ENCODE measurements at regions not wholly inside any gene's neighbourhood (a gene's known extent, or its start where the extent isn't known, plus 50 kb on each side); places are given as distances from the start of the nearest gene placed in this dataset.

DNA sequence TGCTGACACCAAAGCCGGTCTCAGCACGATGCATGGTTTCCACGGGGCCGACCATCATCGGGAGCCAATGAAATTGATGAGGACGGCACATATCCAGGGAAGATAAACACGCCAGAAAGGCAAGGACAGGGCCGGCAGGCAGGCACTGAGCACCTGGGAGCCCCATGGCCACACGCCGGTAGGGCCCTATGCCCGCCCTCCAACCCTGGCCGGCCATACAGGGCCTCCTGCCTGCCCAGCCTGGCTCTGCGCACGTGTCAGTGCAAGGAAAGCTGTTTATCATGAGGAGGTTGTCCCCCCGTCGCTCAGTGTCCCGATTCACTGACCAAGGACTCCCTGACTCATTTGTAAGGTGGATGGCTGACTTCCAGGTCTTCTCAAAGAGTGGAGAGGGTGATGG is 237.5 kb downstream of the GLI2 start:
- H3K4me2 ChIP-seq (ENCODE audit: low read depth, low read length) = no peak overlapping the region
- H3K4me1 ChIP-seq (ENCODE audit: insufficient read depth, low read length) = no peaks in the 10 kb centered on the region
- H3K9ac ChIP-seq (ENCODE audit: insufficient read depth, low read depth, low read length) = no peak overlapping the region
- FAIRE-seq (no peak), ATAC-seq (no peak), DNase-seq (ENCODE audit: low spot score) (no peak)
- no peak overlapping the region for H2AFZ ChIP-seq (ENCODE audit: low read length)
- H3K36me3 ChIP-seq (replicated peaks in 1 of 2; ENCODE audit: control insufficient read depth in 1 of 2, insufficient read depth in 2 of 2, low read length in 2 of 2) = no peaks in the 10 kb centered on the region
- ChIA-PET CTCF (ENCODE audit: low intra/inter-chr PET ratio, low total read pairs) (no interaction called here), POLR2A (no interaction called here)
- intact Hi-C loops (cut with micrococcal nuclease; ENCODE audit: unreplicated experiment) = no loop called here
- H3K4me3 ChIP-seq (replicated peaks in 1 of 3; ENCODE audit: insufficient read depth in 1 of 3, low read depth in 2 of 3, low read length in 3 of 3) = no peak overlapping the region
- H3K27me3 ChIP-seq (ENCODE audit: control insufficient read depth in 1 of 2, insufficient read depth in 2 of 2, low read length in 2 of 2) = peaks cover 6 to 56% of the 10 kb centered on the region in 2 experiments
- no TSS peak for BruUV-seq (replicated peaks)
- H4K20me1 ChIP-seq (ENCODE audit: insufficient read depth, low read length) = no peaks in the 10 kb centered on the region
- 53% methylated on average over 11 of the region's 17 CpGs for WGBS (ENCODE audit: low lambda C conversion rate)
- in situ Hi-C loops (cut with HindIII; ENCODE audit: extremely low pct_ligation_motif_present, low pct_unique_long_range_greater_than_20kb) = no loop called here
- H3K9me3 ChIP-seq (ENCODE audit: low read length) = no peaks in the 10 kb centered on the region
- H3K27ac ChIP-seq (ENCODE audit: extremely low read length, insufficient read depth, low read length) = no peak overlapping the region
- H3K79me2 ChIP-seq (ENCODE audit: insufficient read depth, low read length) = no peaks in the 10 kb centered on the region
- TF ChIP-seq ZNF333 (CRISPR knock-in tag; IDR thresholded peaks at IDR 0.05; ENCODE audit: borderline replicate concordance) = no peak
- no peak for TF ChIP-seq ZNF251 (CRISPR knock-in tag; IDR thresholded peaks at IDR 0.05)
- TF ChIP-seq SP140L (CRISPR knock-in tag; IDR thresholded peaks at IDR 0.05; ENCODE audit: borderline replicate concordance) = no peak
- TF ChIP-seq HNF4G (IDR thresholded peaks at IDR 0.05; ENCODE audit: borderline replicate concordance, low read depth, low read length) = no peak
- TF ChIP-seq HNF4G (CRISPR knock-in tag; IDR thresholded peaks at IDR 0.05; ENCODE audit: borderline replicate concordance, low read depth) = no peak
- TF ChIP-seq, protein P1, sequence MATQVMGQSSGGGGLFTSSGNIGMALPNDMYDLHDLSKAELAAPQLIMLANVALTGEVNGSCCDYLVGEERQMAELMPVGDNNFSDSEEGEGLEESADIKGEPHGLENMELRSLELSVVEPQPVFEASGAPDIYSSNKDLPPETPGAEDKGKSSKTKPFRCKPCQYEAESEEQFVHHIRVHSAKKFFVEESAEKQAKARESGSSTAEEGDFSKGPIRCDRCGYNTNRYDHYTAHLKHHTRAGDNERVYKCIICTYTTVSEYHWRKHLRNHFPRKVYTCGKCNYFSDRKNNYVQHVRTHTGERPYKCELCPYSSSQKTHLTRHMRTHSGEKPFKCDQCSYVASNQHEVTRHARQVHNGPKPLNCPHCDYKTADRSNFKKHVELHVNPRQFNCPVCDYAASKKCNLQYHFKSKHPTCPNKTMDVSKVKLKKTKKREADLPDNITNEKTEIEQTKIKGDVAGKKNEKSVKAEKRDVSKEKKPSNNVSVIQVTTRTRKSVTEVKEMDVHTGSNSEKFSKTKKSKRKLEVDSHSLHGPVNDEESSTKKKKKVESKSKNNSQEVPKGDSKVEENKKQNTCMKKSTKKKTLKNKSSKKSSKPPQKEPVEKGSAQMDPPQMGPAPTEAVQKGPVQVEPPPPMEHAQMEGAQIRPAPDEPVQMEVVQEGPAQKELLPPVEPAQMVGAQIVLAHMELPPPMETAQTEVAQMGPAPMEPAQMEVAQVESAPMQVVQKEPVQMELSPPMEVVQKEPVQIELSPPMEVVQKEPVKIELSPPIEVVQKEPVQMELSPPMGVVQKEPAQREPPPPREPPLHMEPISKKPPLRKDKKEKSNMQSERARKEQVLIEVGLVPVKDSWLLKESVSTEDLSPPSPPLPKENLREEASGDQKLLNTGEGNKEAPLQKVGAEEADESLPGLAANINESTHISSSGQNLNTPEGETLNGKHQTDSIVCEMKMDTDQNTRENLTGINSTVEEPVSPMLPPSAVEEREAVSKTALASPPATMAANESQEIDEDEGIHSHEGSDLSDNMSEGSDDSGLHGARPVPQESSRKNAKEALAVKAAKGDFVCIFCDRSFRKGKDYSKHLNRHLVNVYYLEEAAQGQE (IDR thresholded peaks at IDR 0.05; ENCODE audit: borderline replicate concordance in 1 of 2, low read depth in 1 of 2, low read length in 2 of 2) = no peak
- TF ChIP-seq ATRX (CRISPR knock-in tag; IDR thresholded peaks at IDR 0.05; ENCODE audit: borderline replicate concordance) = no peak
- no peak for TF ChIP-seq ZNF772 (CRISPR knock-in tag; IDR thresholded peaks at IDR 0.05)
- no peak for TF ChIP-seq MAZ (IDR thresholded peaks at IDR 0.05; ENCODE audit: borderline replicate concordance, low read depth, low read length)
- TF ChIP-seq MAZ (CRISPR knock-in tag; IDR thresholded peaks at IDR 0.05; ENCODE audit: low read depth) = no peak
- no peak for TF ChIP-seq PAWR (CRISPR knock-in tag; IDR thresholded peaks at IDR 0.05; ENCODE audit: borderline replicate concordance)
- no peak for TF ChIP-seq POGZ (CRISPR knock-in tag; IDR thresholded peaks at IDR 0.05)
- TF ChIP-seq ZNF879 (CRISPR knock-in tag; IDR thresholded peaks at IDR 0.05) = no peak

All from HepG2 (cell line).